ENCODE measurements at regions not wholly inside any gene's neighbourhood (a gene's known extent, or its start where the extent isn't known, plus 50 kb on each side); places are given as distances from the start of the nearest gene placed in this dataset.

DNA sequence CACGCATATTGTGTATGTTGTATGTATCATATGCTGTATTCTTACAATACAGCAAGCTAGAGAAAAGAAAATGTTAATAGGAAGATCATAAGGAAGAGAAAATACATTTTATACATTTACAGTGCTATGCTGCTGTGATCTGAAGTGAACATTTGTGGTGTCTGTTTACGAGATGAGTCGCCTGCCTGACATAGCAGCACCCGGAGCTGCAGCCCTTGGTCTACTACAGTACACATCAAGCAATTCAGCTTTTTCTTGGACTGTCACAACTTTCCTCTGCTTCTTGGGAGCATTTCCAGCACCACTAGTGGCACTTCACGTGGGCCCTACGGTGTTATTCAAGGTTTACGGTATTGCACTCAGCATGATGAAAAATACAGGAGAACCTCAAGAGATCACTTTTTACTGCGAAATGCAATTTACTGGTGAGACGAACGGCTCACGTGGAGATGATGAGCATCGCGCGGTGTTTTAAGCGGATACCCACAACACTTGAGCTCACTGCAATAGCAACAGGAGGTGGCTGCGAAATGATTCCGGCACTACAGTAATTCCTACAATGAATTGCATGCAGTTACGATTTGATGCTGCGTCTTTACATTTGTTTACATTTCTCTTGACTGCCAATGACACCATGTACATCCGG is 308.4 kb downstream of the FGF9 start:
- Histone ChIP-seq H3K27me3 (ENCODE audit: insufficient read depth, low read length) (no peaks in the 10 kb centered on the region), H3K79me2 (ENCODE audit: control insufficient read depth, insufficient read depth, low read length, unreplicated experiment) (no peaks in the 10 kb centered on the region), H3K36me3 (ENCODE audit: insufficient read depth, low read length) (no peaks in the 10 kb centered on the region)

DNA sequence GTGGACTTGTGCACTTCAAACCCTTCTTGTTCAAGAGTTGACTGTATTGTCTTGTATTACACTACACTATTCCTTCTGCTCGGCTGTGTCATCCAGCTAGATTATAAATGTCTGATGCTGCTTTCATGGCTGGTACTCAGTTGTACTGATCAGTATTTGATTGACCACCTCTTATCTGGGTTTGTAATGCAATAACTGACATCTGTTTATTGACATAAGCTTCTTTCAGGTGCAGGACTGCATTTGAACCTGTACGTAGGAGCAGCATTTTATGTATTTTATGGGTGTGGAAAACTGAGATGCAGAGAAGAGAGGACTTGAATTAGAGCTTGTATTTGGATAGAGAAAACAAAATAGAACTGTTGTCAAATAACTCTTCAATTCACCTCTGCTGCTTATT is 309.2 kb downstream of the FGF9 start:
- H2AFZ ChIP-seq (ENCODE audit: low read length, unreplicated experiment): no peak overlapping the region
- H3K4me1 ChIP-seq (ENCODE audit: control insufficient read depth, insufficient read depth, low read length, unreplicated experiment): no peaks in the 10 kb centered on the region
- H3K79me2 ChIP-seq (ENCODE audit: control insufficient read depth, insufficient read depth, low read length, unreplicated experiment): no peaks in the 10 kb centered on the region
- no peak overlapping the region for H3K27ac ChIP-seq (ENCODE audit: low read depth, low read length)
- no peaks in the 10 kb centered on the region for H3K27me3 ChIP-seq (ENCODE audit: insufficient read depth, low read length)
- H3K36me3 ChIP-seq (ENCODE audit: insufficient read depth, low read length): no peaks in the 10 kb centered on the region
- no peak overlapping the region for H3K4me3 ChIP-seq (ENCODE audit: low read depth, low read length)

More for the DNA sequence above, 308.4 kb downstream of the FGF9 start:
- Histone ChIP-seq H2AFZ (ENCODE audit: low read length, unreplicated experiment) (no peak overlapping the region), H3K27ac (ENCODE audit: low read depth, low read length) (no peak overlapping the region), H3K4me3 (ENCODE audit: low read depth, low read length) (no peak overlapping the region), H3K4me1 (ENCODE audit: control insufficient read depth, insufficient read depth, low read length, unreplicated experiment) (no peaks in the 10 kb centered on the region)

DNA sequence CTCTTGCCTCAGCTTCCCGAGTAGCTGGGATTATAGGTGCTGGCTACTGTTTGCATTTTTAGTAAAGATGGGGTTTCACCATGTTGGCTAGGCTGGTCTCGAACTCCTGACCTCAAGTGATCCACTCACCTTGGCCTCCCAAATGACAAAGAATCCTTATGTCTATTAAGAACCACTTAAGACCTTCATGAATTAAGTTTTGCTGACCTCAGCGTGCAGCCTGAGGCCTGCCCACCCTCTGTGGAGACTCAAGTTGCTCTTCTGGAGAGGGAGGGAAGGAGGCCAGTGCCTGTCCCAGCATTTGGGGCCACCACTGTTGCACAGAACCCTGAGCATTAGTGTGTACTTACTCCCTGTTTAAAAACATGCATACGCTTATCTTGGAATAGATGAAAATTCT is 313.3 kb downstream of the FGF9 start:
- Histone ChIP-seq H3K27ac (ENCODE audit: low read depth, low read length) (no peak overlapping the region), H3K4me1 (ENCODE audit: control insufficient read depth, insufficient read depth, low read length, unreplicated experiment) (no peaks in the 10 kb centered on the region), H3K4me3 (ENCODE audit: low read depth, low read length) (no peak overlapping the region), H2AFZ (ENCODE audit: low read length, unreplicated experiment) (no peak overlapping the region), H3K27me3 (ENCODE audit: insufficient read depth, low read length) (no peaks in the 10 kb centered on the region), H3K36me3 (ENCODE audit: insufficient read depth, low read length) (no peaks in the 10 kb centered on the region), H3K79me2 (ENCODE audit: control insufficient read depth, insufficient read depth, low read length, unreplicated experiment) (no peaks in the 10 kb centered on the region)

DNA sequence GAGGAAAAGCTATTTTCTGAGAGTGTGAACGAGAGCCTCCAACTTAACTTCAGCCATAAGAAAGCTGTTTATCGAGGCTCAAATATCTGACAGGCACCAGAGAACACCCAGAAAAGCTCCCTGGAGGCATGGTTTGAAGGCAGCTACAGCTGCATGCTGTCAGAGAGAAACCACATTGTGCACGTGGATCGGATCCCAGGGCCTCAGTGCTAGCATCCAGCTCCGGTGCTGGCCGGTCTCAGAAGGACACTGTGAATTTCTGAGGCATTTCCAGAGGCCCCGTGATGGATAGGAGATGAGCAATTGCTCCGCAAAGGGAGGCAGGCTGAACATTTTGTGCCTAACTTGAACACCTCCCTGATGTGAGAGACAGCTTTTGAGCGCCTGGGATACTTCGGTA is 315.7 kb downstream of the FGF9 start:
- Histone ChIP-seq H3K27ac (ENCODE audit: low read depth, low read length) (no peak overlapping the region), H3K79me2 (ENCODE audit: control insufficient read depth, insufficient read depth, low read length, unreplicated experiment) (no peaks in the 10 kb centered on the region), H3K4me1 (ENCODE audit: control insufficient read depth, insufficient read depth, low read length, unreplicated experiment) (no peaks in the 10 kb centered on the region), H3K36me3 (ENCODE audit: insufficient read depth, low read length) (no peaks in the 10 kb centered on the region), H3K27me3 (ENCODE audit: insufficient read depth, low read length) (no peaks in the 10 kb centered on the region), H2AFZ (ENCODE audit: low read length, unreplicated experiment) (no peak overlapping the region), H3K4me3 (ENCODE audit: low read depth, low read length) (no peak overlapping the region)

DNA sequence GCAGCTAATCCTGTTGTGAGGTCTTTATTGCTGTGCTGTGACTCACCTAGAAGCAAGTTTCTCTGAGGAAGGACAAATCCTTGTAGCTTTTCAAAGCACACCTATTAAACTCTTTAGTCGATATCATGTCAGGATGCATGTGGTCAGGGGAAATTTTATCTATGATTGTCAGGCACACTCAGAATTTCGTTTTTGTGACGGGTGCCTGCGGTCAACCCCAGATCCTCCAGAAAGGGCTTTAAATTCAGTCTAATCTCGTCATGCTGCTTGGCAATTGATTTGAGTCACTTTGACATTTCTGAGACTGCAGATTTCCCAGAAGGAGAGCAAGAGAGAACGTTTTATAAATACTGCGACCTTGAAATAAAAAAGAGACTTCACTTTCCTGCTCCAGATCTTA is 316.9 kb downstream of the FGF9 start:
- H3K27me3 ChIP-seq (ENCODE audit: insufficient read depth, low read length): no peaks in the 10 kb centered on the region
- no peaks in the 10 kb centered on the region for H3K79me2 ChIP-seq (ENCODE audit: control insufficient read depth, insufficient read depth, low read length, unreplicated experiment)
- no peaks in the 10 kb centered on the region for H3K4me1 ChIP-seq (ENCODE audit: control insufficient read depth, insufficient read depth, low read length, unreplicated experiment)
- H3K36me3 ChIP-seq (ENCODE audit: insufficient read depth, low read length): no peaks in the 10 kb centered on the region
- H3K4me3 ChIP-seq (ENCODE audit: low read depth, low read length): no peak overlapping the region
- H2AFZ ChIP-seq (ENCODE audit: low read length, unreplicated experiment): no peak overlapping the region
- H3K27ac ChIP-seq (ENCODE audit: low read depth, low read length): no peak overlapping the region

DNA sequence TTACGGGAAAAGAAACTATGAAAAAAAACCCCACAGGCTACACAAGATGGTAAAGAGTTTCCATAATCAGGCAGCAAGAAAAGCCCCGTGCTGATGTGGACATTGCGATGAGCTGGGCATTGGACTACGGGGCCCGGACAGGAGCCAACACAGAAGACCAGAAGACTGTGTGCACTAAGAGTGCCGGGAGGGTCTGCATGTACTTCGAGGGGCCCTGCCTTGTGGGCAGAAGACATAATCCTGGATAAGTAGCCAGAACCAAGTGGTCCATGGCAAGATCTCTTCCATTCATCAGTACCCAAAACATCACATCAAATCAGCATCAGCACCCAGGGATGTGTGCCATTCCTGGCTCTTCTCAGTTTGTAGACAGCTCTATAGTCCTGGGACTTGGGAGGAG is 317.8 kb downstream of the FGF9 start:
- Histone ChIP-seq H3K27ac (ENCODE audit: low read depth, low read length) (no peak overlapping the region), H3K4me3 (ENCODE audit: low read depth, low read length) (no peak overlapping the region), H3K4me1 (ENCODE audit: control insufficient read depth, insufficient read depth, low read length, unreplicated experiment) (no peaks in the 10 kb centered on the region), H2AFZ (ENCODE audit: low read length, unreplicated experiment) (no peak overlapping the region), H3K79me2 (ENCODE audit: control insufficient read depth, insufficient read depth, low read length, unreplicated experiment) (no peaks in the 10 kb centered on the region), H3K36me3 (ENCODE audit: insufficient read depth, low read length) (no peaks in the 10 kb centered on the region), H3K27me3 (ENCODE audit: insufficient read depth, low read length) (no peaks in the 10 kb centered on the region)

DNA sequence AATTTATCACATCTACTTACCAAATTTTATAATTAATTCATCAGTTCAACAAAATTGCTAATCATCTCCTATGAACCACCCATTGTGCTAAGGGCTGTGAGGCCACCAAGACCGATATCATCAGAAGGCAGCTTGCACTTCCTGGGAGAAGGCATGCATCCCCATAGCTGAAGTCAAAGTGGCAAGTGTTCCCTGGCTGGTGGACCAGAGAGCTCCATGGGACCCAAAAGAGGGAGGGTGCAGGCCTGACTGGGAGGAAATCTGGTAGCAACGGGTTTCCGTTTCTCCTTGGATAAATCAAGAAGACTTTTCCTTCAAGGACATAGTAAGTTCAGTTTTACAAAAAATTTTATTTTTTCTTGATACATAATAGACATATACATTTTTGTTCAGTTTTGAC is 325.2 kb downstream of the FGF9 start:
- Histone ChIP-seq H3K4me3 (ENCODE audit: low read depth, low read length) (no peak overlapping the region), H3K4me1 (ENCODE audit: control insufficient read depth, insufficient read depth, low read length, unreplicated experiment) (no peaks in the 10 kb centered on the region), H2AFZ (ENCODE audit: low read length, unreplicated experiment) (no peak overlapping the region), H3K79me2 (ENCODE audit: control insufficient read depth, insufficient read depth, low read length, unreplicated experiment) (no peaks in the 10 kb centered on the region), H3K36me3 (ENCODE audit: insufficient read depth, low read length) (no peaks in the 10 kb centered on the region), H3K27ac (ENCODE audit: low read depth, low read length) (no peak overlapping the region), H3K27me3 (ENCODE audit: insufficient read depth, low read length) (no peaks in the 10 kb centered on the region)

DNA sequence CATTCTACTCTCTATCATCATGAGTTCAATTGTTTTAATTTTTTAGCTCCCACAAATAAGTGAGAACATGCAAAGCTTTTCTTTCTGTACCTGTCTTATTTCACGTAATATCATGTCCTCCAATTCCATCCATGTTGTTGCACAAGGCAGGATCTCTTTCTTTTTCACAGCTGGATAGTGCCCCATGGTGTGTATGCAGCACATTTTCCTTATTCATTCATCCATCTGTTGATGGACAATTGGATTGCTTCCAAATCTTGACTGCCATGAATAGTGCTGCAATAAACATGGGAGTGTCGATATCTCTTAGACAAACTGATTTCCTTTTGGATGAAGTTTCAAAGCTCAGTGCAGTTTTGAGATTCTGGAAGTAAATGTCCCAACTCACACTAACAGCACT is 326.9 kb downstream of the FGF9 start:
- H3K4me3 ChIP-seq (ENCODE audit: low read depth, low read length): no peak overlapping the region
- no peaks in the 10 kb centered on the region for H3K4me1 ChIP-seq (ENCODE audit: control insufficient read depth, insufficient read depth, low read length, unreplicated experiment)
- H3K27me3 ChIP-seq (ENCODE audit: insufficient read depth, low read length): no peaks in the 10 kb centered on the region
- no peaks in the 10 kb centered on the region for H3K79me2 ChIP-seq (ENCODE audit: control insufficient read depth, insufficient read depth, low read length, unreplicated experiment)
- no peaks in the 10 kb centered on the region for H3K36me3 ChIP-seq (ENCODE audit: insufficient read depth, low read length)
- H2AFZ ChIP-seq (ENCODE audit: low read length, unreplicated experiment): no peak overlapping the region
- H3K27ac ChIP-seq (ENCODE audit: low read depth, low read length): no peak overlapping the region

DNA sequence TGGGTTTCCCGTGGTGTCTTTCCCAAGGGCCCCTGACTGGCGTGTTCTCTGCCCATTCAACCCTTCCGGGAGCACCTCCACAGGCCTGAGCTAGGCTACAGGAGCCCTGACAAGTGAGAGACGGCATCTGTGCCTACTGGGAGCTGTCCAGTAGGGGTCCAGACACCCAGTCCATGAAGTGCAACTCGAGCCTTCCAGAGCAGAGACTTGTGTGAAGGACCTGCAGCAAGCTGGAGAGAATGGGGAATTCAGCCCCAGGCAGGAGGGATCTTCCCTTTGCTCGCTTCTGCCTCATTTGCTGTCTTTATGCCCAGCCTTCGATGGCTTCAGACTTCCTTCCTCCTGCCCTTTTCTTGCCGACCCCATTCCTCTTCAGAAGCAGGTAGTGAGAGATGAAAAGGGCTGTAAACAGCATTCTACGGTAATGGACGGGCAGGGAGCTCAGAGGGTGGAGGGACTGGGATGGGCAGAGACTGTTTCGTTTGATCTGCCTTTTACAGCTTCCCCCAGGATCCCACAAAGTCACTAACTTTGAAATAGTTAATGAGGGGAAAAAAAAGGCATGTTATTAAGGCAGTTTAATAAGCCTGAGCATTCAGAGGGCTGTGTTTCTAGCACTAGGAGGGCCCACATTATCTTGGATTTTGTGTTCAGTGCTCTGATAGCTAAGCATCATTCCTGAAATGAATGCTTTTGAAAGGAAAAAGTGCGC is 327.6 kb downstream of the FGF9 start:
- H3K27ac ChIP-seq (ENCODE audit: low read depth, low read length): no peak overlapping the region
- H3K4me1 ChIP-seq (ENCODE audit: control insufficient read depth, insufficient read depth, low read length, unreplicated experiment): no peaks in the 10 kb centered on the region
- no peaks in the 10 kb centered on the region for H3K27me3 ChIP-seq (ENCODE audit: insufficient read depth, low read length)
- no peaks in the 10 kb centered on the region for H3K79me2 ChIP-seq (ENCODE audit: control insufficient read depth, insufficient read depth, low read length, unreplicated experiment)
- H2AFZ ChIP-seq (ENCODE audit: low read length, unreplicated experiment): no peak overlapping the region
- H3K36me3 ChIP-seq (ENCODE audit: insufficient read depth, low read length): no peaks in the 10 kb centered on the region
- no peak overlapping the region for H3K4me3 ChIP-seq (ENCODE audit: low read depth, low read length)

DNA sequence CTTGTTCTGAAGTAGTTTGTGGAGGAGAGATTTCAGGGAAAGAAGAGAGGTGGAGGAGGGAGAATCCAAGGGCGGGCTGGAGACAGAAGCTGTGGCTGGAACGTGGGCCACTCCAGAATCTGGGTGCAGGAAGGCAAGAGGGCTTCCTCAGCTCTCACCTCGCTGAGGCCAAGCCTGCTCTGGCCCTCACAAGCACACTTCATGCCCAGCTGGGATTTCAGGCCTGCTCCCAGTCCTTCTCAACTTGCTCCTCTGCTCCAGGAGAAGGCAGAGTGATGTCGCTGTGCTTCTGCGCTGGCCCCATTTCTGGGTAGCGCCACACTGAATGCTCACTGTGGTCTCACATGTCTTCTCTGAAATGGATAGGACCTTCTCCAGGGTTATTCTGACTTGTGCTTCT is 328.8 kb downstream of the FGF9 start:
- H3K79me2 ChIP-seq (ENCODE audit: control insufficient read depth, insufficient read depth, low read length, unreplicated experiment): no peaks in the 10 kb centered on the region
- H3K4me3 ChIP-seq (ENCODE audit: low read depth, low read length): no peak overlapping the region
- H3K27ac ChIP-seq (ENCODE audit: low read depth, low read length): no peak overlapping the region
- no peaks in the 10 kb centered on the region for H3K4me1 ChIP-seq (ENCODE audit: control insufficient read depth, insufficient read depth, low read length, unreplicated experiment)
- H2AFZ ChIP-seq (ENCODE audit: low read length, unreplicated experiment): no peak overlapping the region
- H3K36me3 ChIP-seq (ENCODE audit: insufficient read depth, low read length): no peaks in the 10 kb centered on the region
- H3K27me3 ChIP-seq (ENCODE audit: insufficient read depth, low read length): no peaks in the 10 kb centered on the region

DNA sequence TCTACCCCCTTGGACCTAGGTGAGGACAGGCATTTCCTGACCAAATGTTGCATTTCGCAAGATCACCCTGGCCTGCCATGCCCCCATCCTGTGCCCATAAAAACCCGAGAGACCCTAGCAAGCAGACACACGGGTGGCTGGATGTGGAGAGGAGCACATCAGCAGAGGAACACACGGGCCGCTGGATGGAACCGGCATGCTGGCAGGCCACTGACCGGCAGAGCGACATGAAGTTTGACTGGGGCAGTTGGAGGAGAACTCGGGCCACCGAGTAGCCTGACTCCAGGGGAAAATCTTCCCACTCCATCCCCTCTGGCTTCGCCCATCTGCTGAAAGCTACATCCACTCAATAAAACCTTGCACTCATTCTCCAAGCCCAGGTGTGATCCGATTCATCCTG is 329.3 kb downstream of the FGF9 start:
- Histone ChIP-seq H3K27ac (ENCODE audit: low read depth, low read length) (no peak overlapping the region), H3K4me1 (ENCODE audit: control insufficient read depth, insufficient read depth, low read length, unreplicated experiment) (no peaks in the 10 kb centered on the region), H2AFZ (ENCODE audit: low read length, unreplicated experiment) (no peak overlapping the region), H3K79me2 (ENCODE audit: control insufficient read depth, insufficient read depth, low read length, unreplicated experiment) (no peaks in the 10 kb centered on the region), H3K4me3 (ENCODE audit: low read depth, low read length) (no peak overlapping the region), H3K36me3 (ENCODE audit: insufficient read depth, low read length) (no peaks in the 10 kb centered on the region), H3K27me3 (ENCODE audit: insufficient read depth, low read length) (no peaks in the 10 kb centered on the region)
